NCI-H146 treated with DMSO at 0.1 percent for 48 hours (cell line): ENCODE measurements at regions not wholly inside any gene's neighbourhood (a gene's known extent, or its start where the extent isn't known, plus 50 kb on each side); places are given as distances from the start of the nearest gene placed in this dataset.
"Not testable (repeated sequence)": the region's sequence is repeated elsewhere in the genome, so short reads cannot be mapped to it uniquely, and the experiment has no call there.

ENCODE experiments used
- DNase-seq: peaks from one replicate; lab custom pipeline; 2025; ENCODE audit not compliant: unreplicated experiment; lab: John Stamatoyannopoulos, UW

DNA sequence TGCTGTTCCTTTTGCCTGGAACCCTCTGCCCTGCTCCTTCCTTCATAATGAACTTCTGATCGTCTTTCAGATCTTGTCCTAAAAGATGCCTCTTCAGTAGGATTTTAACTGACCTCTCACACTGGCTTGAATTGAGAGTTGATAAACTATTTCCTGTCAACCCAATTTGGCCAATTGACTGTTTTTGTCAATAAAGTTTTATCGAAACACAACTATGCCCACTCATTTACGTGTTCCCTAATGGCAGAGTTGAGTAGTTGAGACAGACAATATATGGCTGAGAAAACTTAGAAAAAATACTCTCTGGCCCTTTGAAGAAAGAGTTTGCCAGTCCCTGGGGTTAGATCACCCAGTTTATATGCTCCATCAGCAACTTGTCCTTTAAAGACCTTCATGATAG lies 171.7 kb upstream of the TBX3 start:
- no peak for DNase-seq

GRCh38 chr12:114852976-114853529 lies 169.1 kb upstream of the TBX3 start:
- DNase-seq = no peak

DNA sequence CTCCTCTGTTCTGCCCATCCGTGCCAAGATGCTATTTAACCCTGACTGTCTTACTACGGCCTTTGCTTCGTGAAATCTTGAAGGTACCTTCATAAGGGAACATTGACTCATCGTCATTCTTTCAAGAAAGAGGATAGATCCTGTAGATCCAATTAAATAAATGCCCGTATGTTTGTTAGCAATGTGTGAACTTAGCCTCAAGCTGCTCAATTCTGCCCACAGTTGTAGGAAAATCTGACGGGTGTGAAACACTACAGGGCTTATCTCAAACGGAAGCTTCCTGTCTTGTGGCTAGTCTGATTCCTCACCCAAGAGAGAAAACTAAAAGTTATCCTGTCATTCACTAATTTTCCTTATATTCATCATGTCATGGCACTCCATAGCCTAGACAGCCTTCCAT lies 168.0 kb upstream of the TBX3 start:
- DNase-seq = no peak

- DNase-seq = no peak
Observed at GRCh38 chr12:114850661-114851275, 166.8 kb upstream of the TBX3 start.

DNA sequence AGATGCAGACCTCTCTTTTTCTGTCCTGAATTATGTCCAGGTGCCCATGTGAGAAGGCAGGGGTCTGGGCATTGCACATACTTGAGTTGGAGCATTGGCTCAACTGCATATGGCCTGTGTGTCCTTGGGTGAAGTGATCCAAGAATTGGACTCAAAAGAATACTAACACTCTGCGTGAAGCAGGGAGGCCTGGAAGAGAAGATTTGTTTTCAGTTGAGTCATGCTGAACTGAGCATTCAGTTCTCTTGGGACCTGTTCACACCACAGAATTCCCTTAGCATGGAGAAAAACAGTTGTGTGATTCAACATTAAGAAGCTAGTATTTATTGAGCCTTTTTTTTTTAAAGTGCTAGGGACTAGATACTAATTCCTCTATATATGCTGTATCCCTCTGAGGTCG lies 164.7 kb upstream of the TBX3 start:
- DNase-seq = no peak

DNA sequence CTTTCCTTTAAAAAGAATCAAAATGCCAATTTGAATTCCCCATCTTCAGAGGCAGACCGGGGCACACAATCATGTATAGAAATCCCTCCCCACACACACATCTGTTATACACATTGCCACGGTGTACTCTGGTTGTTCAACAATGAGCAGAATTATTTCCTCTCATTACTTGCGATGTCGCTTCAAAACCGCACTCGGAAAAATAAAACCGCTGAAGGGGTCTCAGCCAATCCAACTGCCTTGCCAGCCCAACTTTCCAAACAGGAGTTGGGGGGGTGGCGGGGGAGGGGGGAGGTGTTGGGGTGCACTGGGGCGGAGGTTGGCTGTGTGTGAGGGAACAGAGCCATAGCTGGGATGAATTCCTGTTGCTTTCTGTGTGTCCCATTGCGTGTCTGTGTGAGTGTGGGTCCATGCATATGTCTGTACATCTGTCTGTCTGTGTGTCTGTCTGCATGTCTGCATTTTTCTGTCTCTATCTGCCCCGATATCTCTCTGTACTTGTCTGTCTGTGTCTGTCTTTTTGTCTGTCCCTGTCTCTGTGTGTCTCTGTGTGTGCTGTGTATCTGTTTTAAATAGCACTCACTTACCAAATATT lies 163.6 kb upstream of the TBX3 start:
- no peak for DNase-seq

GRCh38 chr12:114846771-114847170 lies 162.8 kb upstream of the TBX3 start:
- no peak for DNase-seq

DNA sequence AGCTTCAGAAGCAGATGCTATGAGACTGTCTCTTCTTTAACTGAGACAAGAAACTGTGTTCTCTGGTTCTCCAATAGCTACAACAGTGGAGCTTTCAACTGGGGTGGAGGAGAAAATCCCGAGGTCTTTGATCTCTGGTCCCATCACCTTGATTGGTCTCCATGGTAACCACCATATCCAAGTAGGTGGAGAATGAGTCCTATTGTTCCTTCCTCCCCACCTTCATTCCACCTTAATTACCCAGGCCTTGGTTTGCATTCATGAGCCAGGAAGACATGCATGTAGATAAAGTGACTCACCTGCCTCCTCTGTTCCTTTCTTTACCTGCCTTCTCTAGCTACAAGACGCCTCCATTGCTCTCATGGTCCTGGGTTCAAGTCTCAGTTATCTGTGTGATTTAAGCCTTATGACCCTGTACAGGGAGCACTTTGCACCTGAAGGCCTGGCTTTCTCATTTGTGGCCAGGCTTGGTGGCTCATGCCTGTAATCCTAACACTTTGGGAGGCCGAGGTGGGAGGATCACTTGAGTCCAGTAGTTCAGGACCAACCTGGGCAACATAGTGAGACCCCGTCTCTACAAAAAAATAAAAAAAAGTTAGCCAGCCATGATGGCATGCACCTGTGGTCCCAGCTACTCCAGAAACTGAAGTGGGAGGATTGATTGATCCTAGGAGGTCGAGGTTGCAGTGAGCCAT lies 157.7 kb upstream of the TBX3 start:
- DNase-seq = no peak

GRCh38 chr12:114838480-114838879 lies 154.5 kb upstream of the TBX3 start:
- DNase-seq = no peak

DNA sequence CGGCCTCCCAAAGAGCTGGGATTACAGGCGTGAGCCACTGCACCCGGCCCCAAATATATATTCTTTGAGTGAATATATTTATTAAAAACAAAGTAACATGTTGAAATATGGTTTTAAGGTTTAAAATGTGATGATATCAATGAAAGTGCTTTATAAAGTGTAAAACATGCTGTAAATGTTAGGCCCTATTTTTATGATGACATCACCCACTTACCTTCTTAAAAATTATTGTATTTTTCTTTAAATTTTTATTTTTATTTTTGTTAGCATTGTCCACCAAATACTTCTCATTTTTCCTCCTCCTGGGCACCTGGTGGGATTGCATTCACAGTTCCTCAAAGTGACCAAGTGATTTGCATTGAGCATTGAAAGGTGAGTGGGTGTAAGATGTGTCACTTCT lies 152.6 kb upstream of the TBX3 start:
- no peak for DNase-seq

DNA sequence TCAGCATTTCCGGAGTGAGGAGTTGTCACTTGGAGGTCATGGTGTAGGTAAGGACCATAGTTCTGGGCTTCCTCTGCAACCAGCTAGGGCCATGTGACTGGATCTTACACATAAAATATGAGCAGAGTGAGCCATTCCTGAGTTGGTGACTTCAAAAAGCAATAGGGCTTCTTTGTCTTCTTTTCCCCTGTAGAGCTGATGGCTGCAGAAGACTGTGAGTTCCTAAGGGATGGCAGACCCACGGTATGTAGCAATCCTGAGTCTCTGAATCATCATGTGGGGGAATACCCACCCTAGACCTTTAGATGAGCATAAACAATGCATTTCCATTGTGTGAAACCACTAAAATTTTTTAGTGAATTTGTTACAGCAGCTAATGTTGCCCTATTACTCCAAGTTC lies 151.1 kb upstream of the TBX3 start:
- DNase-seq = no peak

- no peak for DNase-seq
Observed at GRCh38 chr12:114834621-114835020, 150.6 kb upstream of the TBX3 start.

DNA sequence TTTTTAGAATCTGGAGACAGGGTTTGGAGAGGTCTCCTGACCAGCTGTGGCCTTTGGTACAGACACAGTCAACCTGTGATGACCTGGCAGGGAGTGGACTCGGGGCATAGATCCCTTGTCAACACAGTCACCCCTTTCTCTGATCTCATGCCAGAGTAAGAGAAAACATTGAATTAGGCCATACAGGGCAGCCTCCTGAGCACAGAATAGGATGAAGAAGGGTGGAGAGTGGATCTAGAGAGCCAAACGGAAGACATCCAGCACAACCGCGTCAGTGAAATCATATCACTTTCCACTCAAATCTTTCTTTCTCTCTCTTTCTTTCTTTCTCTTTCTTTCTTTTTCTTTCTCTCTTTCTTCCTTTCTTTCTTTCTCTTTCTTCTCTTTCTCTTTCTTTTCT lies 145.9 kb upstream of the TBX3 start:
- DNase-seq = no peak

GRCh38 chr12:114829244-114829643 lies 145.3 kb upstream of the TBX3 start:
- not testable (repeated sequence) for DNase-seq

DNA sequence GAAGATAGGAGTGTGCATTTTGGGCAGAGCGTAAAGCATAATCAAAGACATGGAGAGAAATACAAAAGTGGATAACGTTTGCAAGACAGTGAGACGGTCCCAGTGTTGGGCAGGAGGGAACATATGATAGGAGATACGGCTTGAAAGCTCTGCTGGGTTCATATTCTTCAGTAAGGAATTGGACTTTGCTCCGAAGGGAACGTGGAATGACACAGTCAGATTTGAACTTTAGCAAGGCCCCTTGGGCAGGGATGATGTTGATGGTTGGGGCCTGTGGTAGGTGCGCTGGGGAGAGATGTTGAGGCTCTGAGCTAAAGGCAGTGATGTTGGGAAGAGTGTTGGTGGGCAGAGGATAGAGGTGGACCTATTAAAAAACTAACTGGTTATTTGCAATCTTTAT lies 143.5 kb upstream of the TBX3 start:
- no peak for DNase-seq

- DNase-seq = no peak
Observed at GRCh38 chr12:114826244-114826643, 142.3 kb upstream of the TBX3 start.

DNA sequence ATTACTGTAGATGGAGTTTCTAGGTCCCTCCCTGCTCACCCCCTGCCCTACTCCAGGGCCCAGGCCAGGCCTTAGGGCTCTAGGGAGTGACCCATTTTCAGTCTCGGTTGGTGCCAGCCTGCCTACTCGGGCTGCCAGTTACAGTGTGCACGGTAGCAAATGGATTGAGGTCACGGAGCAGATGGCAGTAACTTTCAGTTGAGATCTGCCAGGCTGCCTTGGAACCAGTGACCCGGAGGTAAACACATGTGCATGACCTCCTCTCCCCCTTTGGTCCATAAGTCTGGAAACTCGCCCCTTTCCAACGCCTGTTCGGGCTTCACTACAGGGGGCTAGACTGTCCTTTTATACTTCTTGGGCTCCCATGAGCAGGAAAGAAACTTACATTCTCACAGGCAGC lies 139.7 kb upstream of the TBX3 start:
- DNase-seq = no peak

GRCh38 chr12:114821570-114821969 lies 137.6 kb upstream of the TBX3 start:
- no peak for DNase-seq

DNA sequence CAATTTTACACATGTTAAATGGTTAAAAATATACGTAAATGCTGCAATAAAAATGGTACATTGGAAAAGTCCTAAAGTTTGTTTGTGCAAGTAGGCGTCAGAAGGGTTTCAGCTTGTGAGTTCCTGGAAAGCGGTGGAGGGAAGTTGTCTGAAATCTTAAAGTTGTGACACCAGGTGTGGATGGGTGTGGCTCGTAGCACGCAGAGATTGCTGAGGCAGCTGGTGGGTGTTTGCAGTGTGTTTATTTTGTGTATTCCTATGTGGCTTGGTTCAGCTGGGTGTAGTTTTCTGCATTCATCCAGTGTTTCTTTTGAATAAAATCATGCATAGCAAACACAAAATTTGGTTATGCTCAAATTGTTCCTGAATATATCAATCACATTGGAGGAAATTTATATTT lies 136.8 kb upstream of the TBX3 start:
- no peak for DNase-seq

DNA sequence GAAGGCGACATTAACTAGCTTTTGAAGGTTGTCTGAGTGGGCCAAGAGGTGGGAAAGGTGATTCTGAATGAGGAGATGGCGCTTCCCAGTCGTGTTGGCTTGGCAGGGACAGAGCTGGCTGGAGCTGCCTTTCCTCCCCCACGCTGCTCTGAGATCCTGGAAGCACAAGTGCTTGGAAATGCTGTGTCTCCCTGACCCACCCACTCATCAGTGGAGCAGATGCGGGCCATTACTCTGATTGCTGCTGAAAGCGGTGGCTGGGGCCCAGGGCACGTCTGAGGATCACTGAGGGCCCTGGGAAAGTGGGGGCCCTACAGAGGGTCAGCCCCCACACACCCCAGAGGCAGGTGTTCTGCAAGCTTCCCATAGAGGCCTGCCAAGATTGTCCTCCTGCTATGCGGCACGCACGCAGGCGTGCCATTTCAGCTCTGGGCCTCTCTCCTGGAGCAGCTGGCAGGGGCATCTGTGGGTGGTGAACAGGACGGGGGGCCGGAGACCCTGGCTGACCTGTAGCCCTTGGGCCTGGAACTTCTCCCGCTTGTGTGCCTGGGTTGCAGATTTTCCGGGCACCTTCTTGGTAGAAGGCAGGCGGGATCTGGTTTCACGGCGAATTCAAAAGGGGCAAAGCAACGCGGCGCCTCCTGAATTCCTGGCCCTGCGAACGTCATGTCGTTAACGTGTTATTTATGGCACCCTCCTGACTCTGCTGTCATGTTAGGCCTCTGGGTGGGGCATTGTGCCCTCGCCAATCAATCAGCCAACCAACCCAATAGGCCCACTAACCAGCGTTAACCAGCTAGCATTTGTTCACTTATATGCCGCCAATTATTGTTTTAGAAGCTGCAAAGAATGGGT lies 133.8 kb upstream of the TBX3 start:
- DNase-seq = no peak

DNA sequence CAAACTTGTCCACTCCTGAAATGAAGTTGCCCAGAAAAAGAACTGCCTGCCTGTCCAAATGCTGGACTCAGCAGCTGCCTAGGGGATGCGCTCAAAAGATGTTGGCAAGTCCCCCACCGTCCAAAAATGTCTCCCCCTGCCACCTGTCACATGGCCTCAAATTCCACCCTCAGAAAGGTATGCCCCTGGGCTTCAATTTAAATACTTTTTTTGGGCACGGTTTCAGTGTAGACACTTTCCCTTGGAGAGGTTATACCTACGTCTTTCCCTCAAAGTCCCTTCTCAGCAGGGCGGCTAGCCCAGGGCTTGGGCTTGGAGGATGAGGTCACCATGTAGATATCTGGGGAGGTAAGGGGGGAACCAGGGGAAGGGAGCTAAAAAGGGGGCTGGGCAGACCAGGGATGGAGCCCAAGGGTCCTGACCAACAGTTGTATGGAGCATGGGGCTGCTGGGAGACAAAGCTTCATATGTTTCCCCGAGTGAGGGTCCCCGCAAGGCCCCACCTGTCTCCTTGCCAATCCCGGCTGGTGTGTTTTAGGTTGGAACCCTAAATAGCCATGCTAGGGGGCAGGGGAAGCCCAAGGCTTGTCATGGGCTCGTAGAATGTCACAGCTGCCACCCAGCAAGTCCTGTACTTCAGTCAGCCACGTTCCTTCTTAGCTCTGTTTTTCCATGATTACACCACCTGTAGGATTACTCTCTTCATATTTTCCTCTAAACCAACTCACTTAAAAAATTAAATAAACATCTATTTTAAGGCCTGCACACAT lies 131.2 kb upstream of the TBX3 start:
- no peak for DNase-seq
